Tibial nerve (tissue), 4 donors: ENCODE measurements at regions not wholly inside any gene's neighbourhood (a gene's known extent, or its start where the extent isn't known, plus 50 kb on each side); places are given as distances from the start of the nearest gene placed in this dataset.

ENCODE experiments used
- DNase-seq, 2 donors: peaks; one replicate each; pipeline ENCODE4 v3.0.0-alpha.2; 2019; ENCODE audit warnings: low spot score in 2 of 2
- H3K27ac ChIP-seq, 4 donors: fragments of 200-600 bp; sonication (generic) in 3 of 4; one replicate each; pipeline ENCODE4 v1.5.1; 2017 to 2019; ENCODE audit warnings: mild to moderate bottlenecking in 1 of 4
- H3K27me3 ChIP-seq, 2 donors: fragments of 200-600 bp; sonication (generic) in 1 of 2; one replicate each; pipeline versions ENCODE4 v1.5.1 to v1.6.0; 2017 to 2019
- H3K36me3 ChIP-seq, 3 donors: fragments of 200-600 bp; sonication (generic); one replicate each; pipeline ENCODE4 v1.5.1; 2018 to 2019
- H3K4me1 ChIP-seq, 4 donors: fragments of 200-600 bp; sonication (generic) in 3 of 4; one replicate each; pipeline ENCODE4 v1.5.1; 2017 to 2019
- H3K4me3 ChIP-seq, 4 donors: fragments of 200-600 bp; sonication (generic) in 3 of 4; one replicate each; pipeline ENCODE4 v1.5.1; 2017 to 2019; ENCODE audit warnings: mild to moderate bottlenecking in 1 of 4, moderate library complexity in 1 of 4
- H3K9me3 ChIP-seq, 4 donors: fragments of 200-600 bp; sonication (generic) in 3 of 4; one replicate each; pipeline ENCODE4 v1.5.1; 2017 to 2019
- CTCF ChIP-seq, 5 experiments: fragments of 200-600 bp in 3 of 5; fragments of 450-650 bp in 2 of 5; sonication (generic) in 3 of 5; IDR thresholded peaks; one replicate each; pipeline ENCODE4 v1.5.1; 2016 to 2019; ENCODE audit warnings: antibody characterized with exemption in 5 of 5, mild to moderate bottlenecking in 3 of 5, moderate library complexity in 2 of 5
- EP300 ChIP-seq, 2 donors: sonication (generic); formaldehyde crosslinking; IDR thresholded peaks; one replicate each; pipeline ENCODE4 v1.6.1; 2017; ENCODE audit warnings: antibody characterized with exemption in 2 of 2, mild to moderate bottlenecking in 1 of 2
- POLR2A ChIP-seq, 2 donors: fragments of 450-650 bp; IDR thresholded peaks; one replicate each; pipeline ENCODE4 v1.6.1; 2017; ENCODE audit warnings: antibody characterized with exemption in 2 of 2, mild to moderate bottlenecking in 2 of 2, moderate library complexity in 2 of 2
- WGBS, 2 donors: methylation state at CpG; one replicate each; pipeline ENCODE4 v1.1.5; 2018; 5-methylcytosine and 5-hydroxymethylcytosine counted together

DNA sequence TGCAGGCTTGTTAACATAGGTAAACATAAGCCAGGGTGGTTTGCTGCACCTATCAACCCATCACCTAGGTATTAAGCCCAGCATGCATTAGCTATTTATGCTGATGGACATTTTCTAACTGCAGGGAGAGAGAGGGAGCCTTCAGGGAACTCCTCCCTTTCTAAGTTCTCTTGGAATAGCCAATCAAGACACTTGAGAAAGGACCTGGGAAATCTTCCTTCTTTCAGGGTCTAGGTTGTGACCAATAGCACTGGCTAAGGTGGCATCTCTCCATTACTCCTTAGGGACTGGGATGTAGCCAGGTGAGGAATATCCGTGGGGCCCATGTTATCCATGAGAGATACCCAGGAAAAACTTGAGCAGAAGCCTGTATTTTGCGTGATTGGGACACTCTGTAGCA, 849.6 kb upstream of the MAP3K7 start:
- H3K27ac ChIP-seq = no peak overlapping the region
- no peaks in the 10 kb centered on the region for H3K36me3 ChIP-seq
- TF ChIP-seq EP300 (IDR thresholded peaks at IDR 0.05) = no peak
- no peak for TF ChIP-seq POLR2A (IDR thresholded peaks at IDR 0.05)
- TF ChIP-seq CTCF (IDR thresholded peaks at IDR 0.05) = no peak
- H3K4me3 ChIP-seq = no peak overlapping the region
- DNase-seq = no peak
- H3K9me3 ChIP-seq = no peaks in the 10 kb centered on the region
- peaks cover 0 to 11% (median 2%) of the 10 kb centered on the region in 4 donors for H3K4me1 ChIP-seq
- no peaks in the 10 kb centered on the region for H3K27me3 ChIP-seq
- 92 to 100% methylated on average over 2 of the region's 2 CpGs for WGBS, 2 donors

GRCh38 chr6:91435630-91436029, 848.8 kb upstream of the MAP3K7 start:
- H3K27me3 ChIP-seq = no peaks in the 10 kb centered on the region
- no peak overlapping the region for H3K27ac ChIP-seq
- TF ChIP-seq CTCF (IDR thresholded peaks at IDR 0.05) (no peak), EP300 (IDR thresholded peaks at IDR 0.05) (no peak), POLR2A (IDR thresholded peaks at IDR 0.05) (no peak)
- H3K36me3 ChIP-seq = no peaks in the 10 kb centered on the region
- no peaks in the 10 kb centered on the region for H3K9me3 ChIP-seq
- peaks cover 0 to 11% (median 2%) of the 10 kb centered on the region in 4 donors for H3K4me1 ChIP-seq
- 96 to 100% methylated on average over 1 of the region's 1 CpG for WGBS, 2 donors
- DNase-seq = no peak
- no peak overlapping the region for H3K4me3 ChIP-seq

DNA sequence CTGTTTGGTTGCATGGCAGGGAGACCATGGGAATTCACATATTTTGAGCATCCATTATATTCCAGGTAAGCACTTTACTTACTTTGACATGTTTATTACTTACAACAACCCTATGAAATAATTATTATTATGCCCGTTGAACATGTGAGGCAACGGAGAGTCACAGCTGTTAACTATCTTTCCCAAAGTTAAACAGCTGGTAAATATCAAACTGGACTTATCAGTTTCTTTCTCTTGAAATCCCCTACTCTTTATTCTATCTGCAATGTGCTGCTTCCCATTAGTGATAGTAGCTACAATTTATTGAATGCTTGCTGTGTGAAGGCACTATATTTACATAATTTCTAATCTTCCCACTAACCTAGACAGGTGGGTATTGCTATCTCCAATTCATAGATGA, 847.7 kb upstream of the MAP3K7 start:
- no peak for DNase-seq
- no peaks in the 10 kb centered on the region for H3K27me3 ChIP-seq
- H3K36me3 ChIP-seq = no peaks in the 10 kb centered on the region
- 67 to 70% methylated on average over 2 of the region's 2 CpGs for WGBS, 2 donors
- H3K9me3 ChIP-seq = no peaks in the 10 kb centered on the region
- H3K4me1 ChIP-seq = peaks cover 0 to 11% (median 2%) of the 10 kb centered on the region in 4 donors
- TF ChIP-seq CTCF (IDR thresholded peaks at IDR 0.05) (no peak), EP300 (IDR thresholded peaks at IDR 0.05) (no peak), POLR2A (IDR thresholded peaks at IDR 0.05) (no peak)
- H3K4me3 ChIP-seq = no peak overlapping the region
- no peak overlapping the region for H3K27ac ChIP-seq

GRCh38 chr6:91433660-91434534, 847.0 kb upstream of the MAP3K7 start:
- WGBS, 2 donors = 41 to 47% methylated on average over 4 of the region's 4 CpGs
- H3K27me3 ChIP-seq = no peaks in the 10 kb centered on the region
- no peak overlapping the region for H3K4me3 ChIP-seq
- H3K9me3 ChIP-seq = no peaks in the 10 kb centered on the region
- no peak overlapping the region for H3K27ac ChIP-seq
- TF ChIP-seq EP300 (IDR thresholded peaks at IDR 0.05) (no peak), POLR2A (IDR thresholded peaks at IDR 0.05) (no peak), CTCF (IDR thresholded peaks at IDR 0.05) (no peak)
- DNase-seq = no peak
- no peaks in the 10 kb centered on the region for H3K36me3 ChIP-seq
- peaks cover 0 to 11% (median 2%) of the 10 kb centered on the region in 4 donors for H3K4me1 ChIP-seq

GRCh38 chr6:91428953-91429560, 842.2 kb upstream of the MAP3K7 start:
- no peaks in the 10 kb centered on the region for H3K36me3 ChIP-seq
- no peak overlapping the region for H3K27ac ChIP-seq
- H3K4me3 ChIP-seq = no peak overlapping the region
- H3K9me3 ChIP-seq = peaks cover 0 to 2% (median 0%) of the 10 kb centered on the region in 4 donors
- H3K4me1 ChIP-seq = peaks cover 0 to 4% (median under 1%) of the 10 kb centered on the region in 4 donors
- no peak for DNase-seq
- no peak for TF ChIP-seq POLR2A (IDR thresholded peaks at IDR 0.05)
- no peak for TF ChIP-seq CTCF (IDR thresholded peaks at IDR 0.05)
- TF ChIP-seq EP300 (IDR thresholded peaks at IDR 0.05) = no peak
- no peaks in the 10 kb centered on the region for H3K27me3 ChIP-seq
